GM12872 (cell line): ENCODE measurements at regions not wholly inside any gene's neighbourhood (a gene's known extent, or its start where the extent isn't known, plus 50 kb on each side); places are given as distances from the start of the nearest gene placed in this dataset.

Source experiments
- TF ChIP-seq, protein P1 (sequence below): IDR thresholded peaks from 3 replicates; pipeline ENCODE4 v1.5.1; 2011; ENCODE audit warnings: low read depth, mild to moderate bottlenecking, low read length, moderate library complexity; ENCODE audit not compliant: insufficient read depth

DNA sequence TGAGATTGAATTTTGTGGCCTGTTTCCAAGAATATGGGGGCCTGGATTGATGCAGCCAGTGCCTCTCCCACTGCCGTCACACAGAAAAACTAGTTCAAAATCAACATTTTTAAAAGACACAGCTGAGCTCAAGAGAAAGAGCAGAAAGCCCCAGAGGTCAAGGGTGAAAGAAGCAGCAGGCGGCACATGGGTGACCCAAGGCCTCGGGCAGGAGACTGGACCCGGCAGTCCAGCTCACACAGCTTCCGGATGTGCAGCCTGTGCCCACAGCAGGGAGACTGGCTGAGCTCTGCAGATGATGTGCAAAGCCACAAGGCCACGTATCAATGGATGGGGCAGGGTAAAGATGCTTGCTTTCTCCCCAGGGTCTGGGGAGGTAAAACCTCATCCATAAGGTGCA lies 50.4 kb upstream of the RNF32 start:
- TF ChIP-seq, protein P1, sequence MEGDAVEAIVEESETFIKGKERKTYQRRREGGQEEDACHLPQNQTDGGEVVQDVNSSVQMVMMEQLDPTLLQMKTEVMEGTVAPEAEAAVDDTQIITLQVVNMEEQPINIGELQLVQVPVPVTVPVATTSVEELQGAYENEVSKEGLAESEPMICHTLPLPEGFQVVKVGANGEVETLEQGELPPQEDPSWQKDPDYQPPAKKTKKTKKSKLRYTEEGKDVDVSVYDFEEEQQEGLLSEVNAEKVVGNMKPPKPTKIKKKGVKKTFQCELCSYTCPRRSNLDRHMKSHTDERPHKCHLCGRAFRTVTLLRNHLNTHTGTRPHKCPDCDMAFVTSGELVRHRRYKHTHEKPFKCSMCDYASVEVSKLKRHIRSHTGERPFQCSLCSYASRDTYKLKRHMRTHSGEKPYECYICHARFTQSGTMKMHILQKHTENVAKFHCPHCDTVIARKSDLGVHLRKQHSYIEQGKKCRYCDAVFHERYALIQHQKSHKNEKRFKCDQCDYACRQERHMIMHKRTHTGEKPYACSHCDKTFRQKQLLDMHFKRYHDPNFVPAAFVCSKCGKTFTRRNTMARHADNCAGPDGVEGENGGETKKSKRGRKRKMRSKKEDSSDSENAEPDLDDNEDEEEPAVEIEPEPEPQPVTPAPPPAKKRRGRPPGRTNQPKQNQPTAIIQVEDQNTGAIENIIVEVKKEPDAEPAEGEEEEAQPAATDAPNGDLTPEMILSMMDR = no peak

DNA sequence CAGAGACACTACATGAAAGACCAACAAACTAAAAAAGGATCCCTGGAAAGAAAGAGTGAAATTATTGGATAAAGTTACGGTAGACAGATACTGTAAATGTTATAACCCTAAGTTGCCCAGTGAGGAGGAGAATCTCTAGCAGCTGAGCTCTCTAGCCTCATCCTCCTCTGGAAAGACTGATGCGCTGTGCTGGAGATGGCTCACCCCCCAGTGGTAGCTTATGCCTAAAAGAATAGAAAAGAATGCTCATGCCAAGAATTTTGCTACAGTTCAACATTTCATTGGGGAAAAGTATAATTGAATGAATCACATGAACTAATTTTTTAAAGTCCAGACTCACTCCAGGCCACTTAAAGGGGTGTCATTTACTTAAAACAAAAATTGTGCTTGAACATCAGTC lies 50.8 kb upstream of the RNF32 start:
- TF ChIP-seq, protein P1 = no peak

GRCh38 chr7:156585926-156586325 lies 54.6 kb upstream of the RNF32 start:
- TF ChIP-seq, protein P1 = no peak

DNA sequence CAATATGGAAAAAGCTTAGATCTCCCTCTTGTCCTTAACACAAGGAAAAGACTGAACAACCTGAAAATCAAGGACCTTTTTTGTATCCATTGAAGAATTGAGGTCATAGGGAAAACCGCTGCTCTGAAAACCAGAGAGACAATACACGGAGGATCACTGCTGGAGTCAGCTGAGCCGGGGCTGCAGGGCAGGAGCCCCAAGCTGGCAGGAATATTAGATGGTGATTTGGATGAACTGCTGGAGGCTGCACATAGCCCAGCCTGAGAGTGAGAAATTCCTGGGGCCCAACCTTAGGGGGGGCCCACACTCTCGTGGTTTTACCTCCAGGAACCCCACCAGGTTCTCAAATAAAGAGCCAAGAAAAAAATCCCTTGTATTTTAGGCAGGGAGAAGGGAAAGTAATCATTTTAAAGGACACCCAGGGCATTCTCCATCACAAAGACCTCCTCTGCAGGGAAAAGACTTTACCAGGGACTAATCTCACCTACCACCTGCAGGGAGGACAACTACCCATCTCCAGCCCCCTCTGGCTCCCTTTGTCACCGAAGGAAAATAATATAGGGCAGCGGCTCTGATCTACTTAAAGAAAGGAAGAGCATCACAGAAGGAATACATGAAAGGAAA lies 55.4 kb upstream of the RNF32 start:
- TF ChIP-seq, protein P1 = no peak

DNA sequence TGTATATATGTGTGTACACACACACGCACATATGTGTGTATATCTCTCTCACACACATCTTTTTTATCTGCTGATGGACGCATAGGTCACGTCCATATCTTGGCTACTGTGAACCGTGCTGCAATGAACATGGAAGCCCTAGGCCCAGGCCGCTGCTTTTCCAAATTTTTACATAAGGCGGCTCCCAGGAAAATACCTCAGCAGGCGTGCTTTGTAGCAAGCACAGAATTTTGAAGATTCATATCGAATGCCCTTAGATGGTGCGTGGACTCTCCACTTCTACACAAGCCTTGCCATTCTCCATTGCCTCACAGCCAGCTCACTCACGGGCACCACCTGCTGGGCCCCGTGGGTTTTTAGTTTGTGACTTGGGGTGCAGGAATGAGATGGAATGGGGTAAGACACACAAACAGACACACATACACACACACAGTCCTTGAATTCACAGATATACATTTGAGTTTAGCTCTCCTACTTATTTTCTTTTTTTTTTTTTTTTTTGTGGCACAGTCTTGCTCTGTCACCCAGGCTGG lies 57.9 kb upstream of the RNF32 start:
- TF ChIP-seq, protein P1 = peak; percentile 41; the same call in 1 of the 3 replicates

DNA sequence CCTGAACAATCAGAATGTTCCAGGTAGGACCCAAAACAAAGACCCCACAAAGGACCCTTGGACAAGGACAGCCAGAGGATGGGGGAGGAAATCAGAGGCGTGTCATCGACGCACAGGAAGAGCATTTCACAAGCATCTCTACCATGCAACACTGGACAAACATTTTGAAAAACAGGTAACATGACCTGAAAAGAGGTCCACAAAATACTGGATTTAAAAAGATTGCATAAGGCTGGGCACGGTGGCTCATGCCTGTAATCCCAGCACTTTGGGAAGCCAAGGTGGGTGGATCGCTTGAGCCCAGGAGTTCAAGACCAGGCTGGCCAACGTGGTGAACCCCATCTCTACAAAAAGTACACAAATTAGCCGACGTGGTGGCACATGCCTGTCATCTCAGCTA lies 60.5 kb upstream of the RNF32 start:
- TF ChIP-seq, protein P1 = no peak

DNA sequence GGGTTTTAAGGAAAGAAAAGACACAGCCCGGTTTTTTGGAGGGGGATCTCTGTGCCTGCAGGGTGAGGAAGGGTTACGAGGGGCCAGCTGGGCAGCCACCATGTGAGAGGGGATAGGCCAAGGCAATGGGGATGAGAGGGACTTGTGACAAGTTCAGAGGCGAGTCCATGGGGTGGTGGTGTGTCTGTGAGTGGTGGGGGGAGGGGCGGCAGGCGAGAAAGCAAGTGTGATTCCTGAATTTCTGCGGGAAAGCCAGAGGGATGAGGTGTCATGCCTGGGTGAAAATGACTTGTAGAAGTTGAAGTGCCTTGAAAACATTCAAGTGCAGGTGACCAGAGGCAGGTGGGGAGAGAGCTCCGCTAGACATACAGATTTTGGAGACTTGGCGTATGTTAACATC lies 61.0 kb upstream of the RNF32 start:
- TF ChIP-seq, protein P1 = no peak
